A673 (cell line): ENCODE measurements at regions not wholly inside any gene's neighbourhood (a gene's known extent, or its start where the extent isn't known, plus 50 kb on each side); places are given as distances from the start of the nearest gene placed in this dataset.

Experiments used
- BruUV-seq: library from RNA; stranded (reverse); fragments of 400-500 nt; replicated peaks from 2 replicates; lab custom pipeline; 2021; lab: Mats Ljungman, UMichigan
- CTCF ChIA-PET: fragments of 300-600 bp; sonication (Branson Sonifier 250); formaldehyde crosslinking; loops from one replicate; lab custom pipeline; 2022; ENCODE audit warnings: antibody characterized with exemption; lab: Charles Lee
- POLR2A ChIA-PET: fragments of 300-600 bp; sonication (Branson Sonifier 250); formaldehyde crosslinking; loops from one replicate; lab custom pipeline; 2022; ENCODE audit warnings: antibody characterized with exemption; ENCODE audit not compliant: low non-redundant PET; lab: Charles Lee
- DNase-seq: peaks from one replicate; pipeline ENCODE4 v3.0.0-alpha.2; 2015; ENCODE audit warnings: low spot score
- H3K27ac ChIP-seq: fragments of 200-600 bp; sonication (generic); 2 replicates; pipeline ENCODE4 v1.5.1; 2016; ENCODE audit warnings: mixed run types, low read depth, mild to moderate bottlenecking, mixed read lengths, antibody characterized with exemption, low read length; ENCODE audit not compliant: poor library complexity, severe bottlenecking
- H3K27me3 ChIP-seq: fragments of 200-600 bp; sonication (generic); replicated peaks from 2 replicates; pipeline ENCODE4 v1.6.1; 2017; ENCODE audit warnings: mixed run types, low read depth, mild to moderate bottlenecking, mixed read lengths, antibody characterized with exemption, low read length; ENCODE audit not compliant: insufficient read depth, poor library complexity
- H3K36me3 ChIP-seq: fragments of 200-600 bp; sonication (generic); 2 replicates; pipeline ENCODE4 v1.6.1; 2016; ENCODE audit warnings: mixed run types, mild to moderate bottlenecking, mixed read lengths, antibody characterized with exemption, low read length; ENCODE audit not compliant: insufficient read depth, poor library complexity, severe bottlenecking
- H3K4me1 ChIP-seq: fragments of 200-600 bp; sonication (generic); 2 replicates; pipeline ENCODE4 v1.6.1; 2017; ENCODE audit warnings: mixed run types, mild to moderate bottlenecking, mixed read lengths, antibody characterized with exemption, low read length; ENCODE audit not compliant: insufficient read depth, poor library complexity, severe bottlenecking
- H3K4me3 ChIP-seq: fragments of 200-600 bp; sonication (generic); 2 replicates; pipeline ENCODE4 v1.5.1; 2016; ENCODE audit warnings: low read depth, mixed run types, mild to moderate bottlenecking, mixed read lengths, low read length; ENCODE audit not compliant: poor library complexity, severe bottlenecking
- H3K9me3 ChIP-seq: fragments of 200-600 bp; sonication (generic); 2 replicates; pipeline ENCODE4 v1.6.1; 2016; ENCODE audit warnings: mixed run types, low read depth, mild to moderate bottlenecking, mixed read lengths, antibody characterized with exemption, low read length; ENCODE audit not compliant: poor library complexity, severe bottlenecking
- EZH2 ChIP-seq: fragments of 200-600 bp; sonication (generic); IDR thresholded peaks from 2 replicates; pipeline ENCODE4 v1.6.1; 2017; ENCODE audit warnings: borderline replicate concordance, low read depth, mild to moderate bottlenecking, mixed read lengths, antibody characterized with exemption, low read length; ENCODE audit not compliant: poor library complexity, severe bottlenecking
- intact Hi-C: fragments of 100-400 bp; cut with micrococcal nuclease; formaldehyde crosslinking; loops from one replicate; pipeline ENCODE4 v1.10.0; 2022; ENCODE audit not compliant: unreplicated experiment
- TF ChIP-seq, protein P1 (sequence below): fragments of 300-800, 200-600 bp; sonication (generic); conservative IDR thresholded peaks from 2 replicates; pipeline ENCODE4 v1.5.1; 2017; ENCODE audit warnings: low read depth, mild to moderate bottlenecking, antibody characterized with exemption, low read length, moderate library complexity, mixed read lengths

DNA sequence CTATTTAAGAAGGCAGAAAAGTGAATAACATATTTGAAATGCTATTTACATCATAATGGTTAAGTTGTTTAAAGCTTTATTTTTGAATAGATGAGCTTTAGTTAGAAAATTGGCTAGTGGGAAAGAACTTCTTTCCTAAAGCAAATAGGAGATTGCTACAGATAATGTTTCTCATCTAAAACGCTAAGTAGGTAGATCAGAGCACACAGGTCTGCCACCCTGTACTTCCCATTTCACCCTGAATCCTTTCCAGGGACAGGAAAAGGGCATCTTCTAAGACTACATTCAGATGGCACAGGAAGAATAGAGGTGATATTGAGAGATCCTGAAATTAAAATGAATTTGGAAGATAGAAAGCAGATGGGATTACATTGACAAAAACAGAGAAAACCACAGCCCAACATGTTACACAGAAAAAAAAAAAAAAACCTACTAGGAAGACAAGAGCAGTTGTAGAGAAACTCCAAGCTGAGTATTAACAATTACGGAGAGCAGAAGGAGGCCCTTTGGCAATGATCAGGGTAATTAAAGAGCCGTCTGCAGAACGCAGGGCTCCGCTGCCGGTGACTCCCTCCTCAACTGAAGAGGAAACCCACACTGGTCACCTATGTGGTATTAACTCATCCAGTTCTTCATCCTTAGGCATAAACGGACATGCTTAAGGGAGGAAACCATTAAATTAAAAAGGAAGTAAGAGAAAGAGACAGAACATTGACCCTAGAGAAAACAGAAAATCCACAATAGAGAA, 53.6 kb upstream of the MAP10 start:
- POLR2A ChIA-PET = no interaction called here
- Histone ChIP-seq H3K9me3 (peaks cover 7% of the 10 kb centered on the region), H3K36me3 (no peaks in the 10 kb centered on the region), H3K4me1 (peaks cover 3% of the 10 kb centered on the region), H3K27ac (no peak overlapping the region), H3K4me3 (no peak overlapping the region), H3K27me3 (no peaks in the 10 kb centered on the region)
- DNase-seq = no peak
- CTCF ChIA-PET = no interaction called here
- intact Hi-C loops = no loop called here
- BruUV-seq = no TSS peak
- TF ChIP-seq, protein P1, sequence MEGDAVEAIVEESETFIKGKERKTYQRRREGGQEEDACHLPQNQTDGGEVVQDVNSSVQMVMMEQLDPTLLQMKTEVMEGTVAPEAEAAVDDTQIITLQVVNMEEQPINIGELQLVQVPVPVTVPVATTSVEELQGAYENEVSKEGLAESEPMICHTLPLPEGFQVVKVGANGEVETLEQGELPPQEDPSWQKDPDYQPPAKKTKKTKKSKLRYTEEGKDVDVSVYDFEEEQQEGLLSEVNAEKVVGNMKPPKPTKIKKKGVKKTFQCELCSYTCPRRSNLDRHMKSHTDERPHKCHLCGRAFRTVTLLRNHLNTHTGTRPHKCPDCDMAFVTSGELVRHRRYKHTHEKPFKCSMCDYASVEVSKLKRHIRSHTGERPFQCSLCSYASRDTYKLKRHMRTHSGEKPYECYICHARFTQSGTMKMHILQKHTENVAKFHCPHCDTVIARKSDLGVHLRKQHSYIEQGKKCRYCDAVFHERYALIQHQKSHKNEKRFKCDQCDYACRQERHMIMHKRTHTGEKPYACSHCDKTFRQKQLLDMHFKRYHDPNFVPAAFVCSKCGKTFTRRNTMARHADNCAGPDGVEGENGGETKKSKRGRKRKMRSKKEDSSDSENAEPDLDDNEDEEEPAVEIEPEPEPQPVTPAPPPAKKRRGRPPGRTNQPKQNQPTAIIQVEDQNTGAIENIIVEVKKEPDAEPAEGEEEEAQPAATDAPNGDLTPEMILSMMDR = no peak
- no peak for TF ChIP-seq EZH2

DNA sequence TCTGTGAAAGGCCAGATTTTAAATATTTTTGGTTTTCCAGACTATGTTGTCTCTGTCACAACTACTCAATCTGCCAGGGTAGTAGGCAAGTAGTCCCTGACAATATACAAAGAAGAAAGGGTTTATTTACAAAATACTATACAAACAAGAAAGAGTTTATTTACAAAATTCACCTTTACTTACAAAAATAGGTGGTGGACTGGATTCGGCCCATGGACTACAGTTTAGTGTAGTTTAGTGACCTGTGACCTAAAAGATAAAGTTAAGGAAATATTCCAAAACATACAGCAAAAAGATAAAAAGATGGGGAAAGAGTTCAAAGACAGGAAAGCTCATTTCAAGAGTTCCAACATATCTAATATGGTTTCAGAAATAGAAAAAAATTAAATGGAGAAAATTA, 52.9 kb upstream of the MAP10 start:
- POLR2A ChIA-PET = no interaction called here
- intact Hi-C loops = no loop called here
- Histone ChIP-seq H3K36me3 (no peaks in the 10 kb centered on the region), H3K27me3 (no peaks in the 10 kb centered on the region), H3K27ac (no peak overlapping the region), H3K4me1 (peaks cover 3% of the 10 kb centered on the region), H3K4me3 (no peak overlapping the region), H3K9me3 (peaks cover 7% of the 10 kb centered on the region)
- CTCF ChIA-PET = no interaction called here
- no TSS peak for BruUV-seq
- TF ChIP-seq, protein P1 = no peak
- no peak for TF ChIP-seq EZH2
- no peak for DNase-seq

DNA sequence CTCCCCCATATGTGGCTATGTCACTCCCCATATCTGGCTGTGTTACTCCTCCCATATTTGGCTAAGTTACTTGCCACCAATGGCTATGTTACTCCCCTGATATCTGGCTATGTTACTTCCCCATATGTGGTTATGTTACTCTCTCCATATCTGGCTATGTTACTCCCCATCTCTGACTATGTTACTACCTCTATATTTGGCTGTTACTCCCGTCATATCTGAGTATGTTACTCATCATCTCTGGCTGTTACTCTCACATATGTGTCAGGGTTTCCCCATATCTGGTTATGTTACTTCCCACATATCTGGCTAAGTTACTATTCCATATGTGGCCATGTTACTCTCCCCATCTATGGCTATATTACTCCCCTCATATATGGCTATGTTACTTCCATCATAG, 50.3 kb upstream of the MAP10 start:
- TF ChIP-seq, protein P1 = no peak
- no peak for TF ChIP-seq EZH2
- H3K9me3 ChIP-seq = no peaks in the 10 kb centered on the region
- CTCF ChIA-PET = no interaction called here

More for the DNA sequence above, 50.3 kb upstream of the MAP10 start:
- no peaks in the 10 kb centered on the region for H3K27me3 ChIP-seq
- DNase-seq = no peak
- BruUV-seq = no TSS peak
- H3K27ac ChIP-seq = no peak overlapping the region
- intact Hi-C loops = no loop called here
- peaks cover 3% of the 10 kb centered on the region for H3K4me1 ChIP-seq
- H3K4me3 ChIP-seq = no peak overlapping the region
- POLR2A ChIA-PET = no interaction called here
- no peaks in the 10 kb centered on the region for H3K36me3 ChIP-seq
